ENCODE measurements at regions not wholly inside any gene's neighbourhood (a gene's known extent, or its start where the extent isn't known, plus 50 kb on each side); places are given as distances from the start of the nearest gene placed in this dataset.

- no peak overlapping the region for H3K4me3 ChIP-seq
- no peak overlapping the region for H2AFZ ChIP-seq (ENCODE audit: low read depth, low read length)
- no peaks in the 10 kb centered on the region; the same call in 1 of the 2 replicates for H4K20me1 ChIP-seq (replicated peaks; ENCODE audit: control insufficient read depth, insufficient read depth, low read length)
- H3K9me1 ChIP-seq (ENCODE audit: control insufficient read depth, insufficient read depth, low read length): no peaks in the 10 kb centered on the region
- WGBS (ENCODE audit: insufficient coverage, low coverage, missing lambda C conversion rate): 26% methylated on average over 6 of the region's 6 CpGs
- no peak overlapping the region for H3K9ac ChIP-seq (ENCODE audit: insufficient read depth in 1 of 2, low read depth in 2 of 2, low read length in 2 of 2)
- no peak overlapping the region for H3K27ac ChIP-seq (ENCODE audit: extremely low read depth, low read depth, low read length)
- peak overlapping the region; percentile 8; the same call in 1 of the 2 replicates for H3K4me2 ChIP-seq (ENCODE audit: insufficient read depth, low read length)
- H3K9me3 ChIP-seq (replicated peaks; ENCODE audit: control insufficient read depth, insufficient read depth, low read depth, low read length): no peaks in the 10 kb centered on the region
- BruUV-seq (replicated peaks): no TSS peak
- ATAC-seq (no peak), FAIRE-seq (no peak), DNase-seq (ENCODE audit: extremely low read depth in 1 of 4, low spot score in 3 of 4) (no peak)
- POLR2A ChIA-PET: interaction anchor here (0.6 to 1.4 kb wide), 3 partner anchors 9 to 1630 kb away, joined by 3 to 4 read pairs (median 3); no protein-coding TSS in a partner anchor
- H3K79me2 ChIP-seq (ENCODE audit: control insufficient read depth, insufficient read depth, low read length): no peaks in the 10 kb centered on the region
- no peaks in the 10 kb centered on the region for H3K36me3 ChIP-seq (ENCODE audit: control insufficient read depth, insufficient read depth, low read length)
- CTCF ChIA-PET (ENCODE audit: low intra/inter-chr PET ratio): no interaction called here
- in situ Hi-C loops (cut with MboI) (no loop called here), intact Hi-C loops (cut with micrococcal nuclease) (loop anchor here (5.0 kb wide), 1 partner anchor 361 kb away; no protein-coding TSS in a partner anchor)
- peaks cover 23 to 24% of the 10 kb centered on the region in 2 experiments for H3K4me1 ChIP-seq (replicated peaks in 1 of 2; ENCODE audit: control insufficient read depth in 2 of 2, insufficient read depth in 2 of 2, low read length in 2 of 2)
- no peaks in the 10 kb centered on the region for H3K27me3 ChIP-seq (ENCODE audit: control insufficient read depth in 2 of 2, insufficient read depth in 2 of 2, low read length in 2 of 2)
- TF ChIP-seq DACH1 (IDR thresholded peaks at IDR 0.05; ENCODE audit: partially characterized antibody) (no peak), CTCFL (IDR thresholded peaks at IDR 0.05; ENCODE audit: borderline replicate concordance, insufficient read depth, low read depth, low read length, poor library complexity, severe bottlenecking) (no peak), TAF7 (tag; IDR thresholded peaks at IDR 0.05) (no peak), ZNF668 (CRISPR knock-in tag; IDR thresholded peaks at IDR 0.05) (no peak), RNF2 (IDR thresholded peaks at IDR 0.05) (no peak), ZNF280B (CRISPR knock-in tag; IDR thresholded peaks at IDR 0.05) (no peak), POLR2G (IDR thresholded peaks at IDR 0.05; ENCODE audit: low read depth, low read length) (no peak), CBFB (CRISPR knock-in tag; IDR thresholded peaks at IDR 0.05) (no peak), KAT8 (IDR thresholded peaks at IDR 0.05; ENCODE audit: low read depth) (no peak), PHB2 (IDR thresholded peaks at IDR 0.05; ENCODE audit: low read depth) (no peak), KLF16 (IDR thresholded peaks at IDR 0.05) (no peak), STAG1 (CRISPR knock-in tag; IDR thresholded peaks at IDR 0.05; ENCODE audit: borderline replicate concordance) (no peak), ETV6 (IDR thresholded peaks at IDR 0.05; ENCODE audit: borderline replicate concordance in 1 of 2, low read depth in 2 of 2, low read length in 1 of 2) (no peak), ETV6 (CRISPR knock-in tag; IDR thresholded peaks at IDR 0.05; ENCODE audit: borderline replicate concordance) (no peak), ZNF431 (CRISPR knock-in tag; IDR thresholded peaks at IDR 0.05) (no peak), CC2D1A (IDR thresholded peaks at IDR 0.05) (no peak), GABPA (tag; conservative IDR thresholded peaks at IDR 0.05; ENCODE audit: low read depth) (no peak), ELF2 (CRISPR knock-in tag; IDR thresholded peaks at IDR 0.05) (no peak), ZZZ3 (IDR thresholded peaks at IDR 0.05) (no peak), ID3 (CRISPR knock-in tag; IDR thresholded peaks at IDR 0.05) (no peak), ID3 (tag; IDR thresholded peaks at IDR 0.05) (no peak), CBX1 (IDR thresholded peaks at IDR 0.05; ENCODE audit: low read depth) (no peak)
These were observed 52.1 kb upstream of the TSKU start for GRCh38 chr11:76730887-76731565.
